HG02885 (cell line): ENCODE measurements at regions not wholly inside any gene's neighbourhood (a gene's known extent, or its start where the extent isn't known, plus 50 kb on each side); places are given as distances from the start of the nearest gene placed in this dataset.
"Not testable (repeated sequence)": the region's sequence is repeated elsewhere in the genome, so short reads cannot be mapped to it uniquely, and the experiment has no call there.

Source experiments
- ATAC-seq: cut with Tn5 transposase; IDR thresholded peaks from one replicate; pipeline ENCODE4 v1.9.1; 2021; ENCODE audit warnings: mild to moderate bottlenecking; ENCODE audit not compliant: unreplicated experiment, poor library complexity

GRCh38 chr2:224094413-224094812 is 55.3 kb upstream of the SERPINE2 start:
- no peak for ATAC-seq

DNA sequence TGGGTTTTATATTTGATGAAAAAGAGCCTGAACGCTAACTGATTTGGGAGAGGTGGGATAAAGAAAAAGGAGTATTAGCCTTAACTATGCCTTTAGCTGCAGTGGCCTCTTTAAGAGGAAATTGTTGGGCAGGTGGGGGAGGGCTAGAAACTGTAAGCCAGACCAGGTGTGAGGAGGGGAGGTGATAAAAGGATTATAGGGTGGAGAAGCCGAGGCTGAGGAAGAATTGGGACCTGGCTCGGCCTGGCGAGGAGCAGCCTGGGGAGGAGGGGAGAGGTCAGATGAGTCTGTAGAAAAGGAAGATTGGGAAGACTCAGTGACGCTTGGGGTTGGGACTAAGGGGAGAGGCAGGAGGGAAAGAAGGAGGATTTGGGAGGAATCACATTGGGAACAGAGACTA is 52.6 kb upstream of the SERPINE2 start:
- ATAC-seq, result not testable (repeated sequence)

- not testable (repeated sequence) for ATAC-seq
Observed at GRCh38 chr2:224089606-224090005, 50.5 kb upstream of the SERPINE2 start.
